A549 (cell line): ENCODE measurements at regions not wholly inside any gene's neighbourhood (a gene's known extent, or its start where the extent isn't known, plus 50 kb on each side); places are given as distances from the start of the nearest gene placed in this dataset.

Source experiments
- ATAC-seq, 2 experiments: fragments of 200-7000 bp in 1 of 2; fragments of >200 bp in 1 of 2; cut with Nextera tagmentation in 1 of 2; cut with Tn5 transposase in 1 of 2; 3 replicates each; pipeline versions ENCODE4 v1.8.0 to v1.9.1; 2018 to 2020; ENCODE audit warnings: mild to moderate bottlenecking in 1 of 2, moderate library complexity in 1 of 2
- CTCF ChIA-PET: fragments of 300-600 bp; sonication (Branson Sonifier 250); formaldehyde crosslinking; extraction: SDS; loops from one replicate; lab custom pipeline; 2021; ENCODE audit warnings: antibody characterized with exemption, inconsistent platforms; lab: Yijun Ruan, JAX
- POLR2A ChIA-PET: fragments of 350-600 bp; formaldehyde crosslinking; extraction: SDS; loops from one replicate; lab custom pipeline; 2021; ENCODE audit warnings: antibody characterized with exemption, inconsistent platforms; lab: Yijun Ruan, JAX
- DNase-seq, 2 experiments: peaks; one replicate each; pipeline versions ENCODE4 v3.0.0 to v3.0.0-alpha.2; 2011 to 2016; ENCODE audit warnings: low read depth in 1 of 2, low spot score in 1 of 2
- FAIRE-seq: peaks from 2 replicates; lab custom pipeline; 2011; peaks lifted over from hg19 to GRCh38; lab: Jason Lieb, UNC
- H3K27ac ChIP-seq, 2 experiments: fragments of >200 bp; sonication (Bioruptor Twin); formaldehyde crosslinking; 3 replicates each; pipeline ENCODE4 v1.5.1; 2016 to 2017
- H3K4me1 ChIP-seq: fragments of >200 bp; sonication (Bioruptor Twin); formaldehyde crosslinking; 3 replicates; pipeline ENCODE4 v1.6.1; 2016
- H3K4me2 ChIP-seq: fragments of >200 bp; sonication (Bioruptor Twin); formaldehyde crosslinking; 3 replicates; pipeline ENCODE4 v1.6.1; 2016
- H3K4me3 ChIP-seq: fragments of >200 bp; sonication (Bioruptor Twin); formaldehyde crosslinking; 3 replicates; pipeline ENCODE4 v1.5.1; 2016
- H3K9me3 ChIP-seq: fragments of >200 bp; sonication (Bioruptor Twin); formaldehyde crosslinking; 3 replicates; pipeline ENCODE4 v1.6.1; 2016
- BHLHE40 ChIP-seq: IDR thresholded peaks from 2 replicates; pipeline ENCODE4 v1.6.1; 2012; ENCODE audit warnings: low read depth, low read length, inconsistent platforms
- CBX2 ChIP-seq: fragments of 200-600 bp; sonication (generic); IDR thresholded peaks from 2 replicates; pipeline ENCODE4 v1.6.1; 2016; ENCODE audit warnings: low read depth, mild to moderate bottlenecking, borderline replicate concordance
- CBX8 ChIP-seq: fragments of 200-600 bp; sonication (generic); IDR thresholded peaks from 2 replicates; pipeline ENCODE4 v1.6.1; 2016
- ESRRA ChIP-seq: fragments of 150-350 bp; IDR thresholded peaks from 2 replicates; pipeline ENCODE4 v1.6.1; 2014; ENCODE audit warnings: mild to moderate bottlenecking, low read length, borderline replicate concordance
- FOSL2 ChIP-seq, 2 experiments: fragments of 450-650 bp in 1 of 2; fragments of >200 bp in 1 of 2; sonication (Bioruptor Twin) in 1 of 2; formaldehyde crosslinking; IDR thresholded peaks; 2 replicates each; pipeline versions ENCODE4 v1.5.0 to v1.6.1; 2016 to 2020; ENCODE audit warnings: mild to moderate bottlenecking in 1 of 2, moderate library complexity in 1 of 2
- GATA3 ChIP-seq: IDR thresholded peaks from 2 replicates; pipeline ENCODE4 v1.6.1; 2012; ENCODE audit warnings: borderline replicate concordance
- HDAC2 ChIP-seq: fragments of 200-600 bp; sonication (generic); IDR thresholded peaks from 2 replicates; pipeline ENCODE4 v1.6.1; 2016
- MAFK ChIP-seq: fragments of 450-650 bp; IDR thresholded peaks from 2 replicates; pipeline ENCODE4 v1.6.1; 2014; ENCODE audit not compliant: partially characterized antibody
- NPAS2 ChIP-seq: fragments of 250-450 bp; sonication (Bioruptor Pico); IDR thresholded peaks from 2 replicates; pipeline ENCODE4 v1.8.0; 2022; ENCODE audit warnings: mild to moderate bottlenecking, moderate library complexity, borderline replicate concordance
- NR3C1 ChIP-seq: fragments of >200 bp; sonication (Bioruptor Twin); formaldehyde crosslinking; IDR thresholded peaks from 3 replicates; pipeline ENCODE4 v1.6.1; 2017
- PHF8 ChIP-seq: fragments of 200-600 bp; sonication (generic); IDR thresholded peaks from 2 replicates; pipeline ENCODE4 v1.6.1; 2016; ENCODE audit warnings: low read depth, mild to moderate bottlenecking, antibody characterized with exemption, moderate library complexity, borderline replicate concordance
- POLR2AphosphoS2 ChIP-seq: conservative IDR thresholded peaks from 2 replicates; pipeline ENCODE4 v1.6.1; 2012; ENCODE audit warnings: low read length, improper control_type of control experiment, inconsistent platforms
- RNF2 ChIP-seq: fragments of 200-600 bp; sonication (generic); IDR thresholded peaks from 2 replicates; pipeline ENCODE4 v1.6.1; 2016; ENCODE audit warnings: low read depth, mild to moderate bottlenecking, antibody characterized with exemption, moderate library complexity, borderline replicate concordance
- TFCP2L1 ChIP-seq: fragments of 250-450 bp; sonication (Bioruptor Pico); IDR thresholded peaks from 2 replicates; pipeline ENCODE4 v1.5.0; 2021; ENCODE audit warnings: mild to moderate bottlenecking
- ZC3H11A ChIP-seq: fragments of 450-650 bp; IDR thresholded peaks from 2 replicates; pipeline ENCODE4 v1.6.1; 2014; ENCODE audit warnings: antibody characterized with exemption, mild to moderate bottlenecking
- ZFP36 ChIP-seq: fragments of 450-650 bp; IDR thresholded peaks from 2 replicates; pipeline ENCODE4 v1.6.1; 2014; ENCODE audit warnings: borderline replicate concordance; ENCODE audit not compliant: partially characterized antibody
- ZSCAN20 ChIP-seq: fragments of 250-450 bp; sonication (Bioruptor Pico); IDR thresholded peaks from 2 replicates; pipeline ENCODE4 v1.8.0; 2022; ENCODE audit warnings: mild to moderate bottlenecking, moderate library complexity
- WGBS: methylation state at CpG from one replicate; pipeline ENCODE4 v1.1.6; 2017; ENCODE audit errors: missing lambda C conversion rate; 5-methylcytosine and 5-hydroxymethylcytosine counted together
- TF ChIP-seq, protein P1 (sequence below): IDR thresholded peaks from 2 replicates; pipeline ENCODE4 v1.6.1; 2012; ENCODE audit warnings: low read depth, borderline replicate concordance
- TF ChIP-seq, protein P2 (sequence below): fragments of >200 bp; sonication (Bioruptor Twin); formaldehyde crosslinking; IDR thresholded peaks from 2 replicates; pipeline ENCODE4 v1.6.1; 2016
- TF ChIP-seq, protein P3 (sequence below): fragments of 150-350 bp; IDR thresholded peaks from 2 replicates; pipeline ENCODE4 v1.6.1; 2014; ENCODE audit warnings: low read depth, mild to moderate bottlenecking, low read length
- TF ChIP-seq, protein P4 (sequence below): fragments of >200 bp; sonication (Bioruptor Twin); formaldehyde crosslinking; IDR thresholded peaks from 3 replicates; pipeline ENCODE4 v1.6.1; 2016
- TF ChIP-seq, protein P5 (sequence below): fragments of 200-600 bp; sonication (generic); IDR thresholded peaks from 2 replicates; pipeline ENCODE4 v1.6.1; 2016; ENCODE audit warnings: antibody characterized with exemption, mild to moderate bottlenecking, moderate library complexity
- TF ChIP-seq, protein P6 (sequence below): IDR thresholded peaks from 2 replicates; pipeline ENCODE4 v1.6.1; 2012

DNA sequence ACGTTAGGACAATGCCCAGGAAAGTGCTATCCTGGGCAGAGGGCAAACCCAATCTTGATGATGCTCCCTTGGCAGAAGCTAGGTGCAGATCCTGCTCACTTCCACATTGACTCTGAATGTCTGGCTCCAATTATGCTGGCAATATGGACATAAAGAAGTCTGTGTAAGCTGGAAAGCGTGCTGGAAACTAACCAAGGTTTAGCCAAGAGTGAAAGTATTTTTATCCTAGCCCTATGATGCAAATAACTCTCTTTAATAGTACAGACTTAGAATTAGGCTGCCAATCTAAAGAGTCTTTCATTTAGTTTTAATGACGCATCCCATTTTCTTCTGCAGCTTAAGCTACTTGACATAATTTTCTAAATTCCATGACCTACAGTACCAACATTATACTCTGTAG lies 571.8 kb downstream of the TUSC7 start:
- 84% methylated on average over 3 of the region's 3 CpGs for WGBS

DNA sequence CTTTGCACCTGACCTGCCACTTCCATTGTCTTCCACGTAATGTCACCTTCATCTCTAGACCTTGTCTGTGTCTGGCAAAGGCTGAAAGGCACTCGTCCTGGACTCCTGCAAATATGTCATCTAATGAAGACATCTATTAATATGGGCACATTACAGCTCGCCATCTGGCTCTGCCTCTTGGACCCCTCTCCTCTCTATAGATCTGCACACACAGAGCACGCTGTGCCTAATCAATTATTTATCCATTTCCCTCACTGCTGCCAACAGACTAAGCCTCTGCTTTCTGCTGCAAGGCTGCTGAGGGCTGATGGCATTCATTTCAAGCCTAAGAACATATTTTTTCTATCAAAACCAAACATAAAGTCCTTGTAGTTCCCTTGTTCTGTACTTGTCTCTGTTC lies 573.0 kb downstream of the TUSC7 start:
- FAIRE-seq (no peak), DNase-seq (no peak)
- H3K4me2 ChIP-seq, result no peak overlapping the region
- ChIA-PET POLR2A (no interaction called here), CTCF (no interaction called here)
- H3K27ac ChIP-seq, result no peak overlapping the region
- peaks cover 28% of the 10 kb centered on the region for H3K4me1 ChIP-seq
- TF ChIP-seq MAFK, result no peak
- TF ChIP-seq TFCP2L1 (CRISPR knock-in tag), result no peak
- no peak for TF ChIP-seq NPAS2 (CRISPR knock-in tag)
- TF ChIP-seq, protein P1, sequence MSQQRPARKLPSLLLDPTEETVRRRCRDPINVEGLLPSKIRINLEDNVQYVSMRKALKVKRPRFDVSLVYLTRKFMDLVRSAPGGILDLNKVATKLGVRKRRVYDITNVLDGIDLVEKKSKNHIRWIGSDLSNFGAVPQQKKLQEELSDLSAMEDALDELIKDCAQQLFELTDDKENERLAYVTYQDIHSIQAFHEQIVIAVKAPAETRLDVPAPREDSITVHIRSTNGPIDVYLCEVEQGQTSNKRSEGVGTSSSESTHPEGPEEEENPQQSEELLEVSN, result no peak
- TF ChIP-seq, protein P2, sequence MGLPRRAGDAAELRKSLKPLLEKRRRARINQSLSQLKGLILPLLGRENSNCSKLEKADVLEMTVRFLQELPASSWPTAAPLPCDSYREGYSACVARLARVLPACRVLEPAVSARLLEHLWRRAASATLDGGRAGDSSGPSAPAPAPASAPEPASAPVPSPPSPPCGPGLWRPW, result no peak
- TF ChIP-seq, protein P3, sequence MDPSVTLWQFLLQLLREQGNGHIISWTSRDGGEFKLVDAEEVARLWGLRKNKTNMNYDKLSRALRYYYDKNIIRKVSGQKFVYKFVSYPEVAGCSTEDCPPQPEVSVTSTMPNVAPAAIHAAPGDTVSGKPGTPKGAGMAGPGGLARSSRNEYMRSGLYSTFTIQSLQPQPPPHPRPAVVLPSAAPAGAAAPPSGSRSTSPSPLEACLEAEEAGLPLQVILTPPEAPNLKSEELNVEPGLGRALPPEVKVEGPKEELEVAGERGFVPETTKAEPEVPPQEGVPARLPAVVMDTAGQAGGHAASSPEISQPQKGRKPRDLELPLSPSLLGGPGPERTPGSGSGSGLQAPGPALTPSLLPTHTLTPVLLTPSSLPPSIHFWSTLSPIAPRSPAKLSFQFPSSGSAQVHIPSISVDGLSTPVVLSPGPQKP, result no peak
- TF ChIP-seq GATA3, result no peak
- TF ChIP-seq ESRRA, result no peak
- TF ChIP-seq, protein P4, sequence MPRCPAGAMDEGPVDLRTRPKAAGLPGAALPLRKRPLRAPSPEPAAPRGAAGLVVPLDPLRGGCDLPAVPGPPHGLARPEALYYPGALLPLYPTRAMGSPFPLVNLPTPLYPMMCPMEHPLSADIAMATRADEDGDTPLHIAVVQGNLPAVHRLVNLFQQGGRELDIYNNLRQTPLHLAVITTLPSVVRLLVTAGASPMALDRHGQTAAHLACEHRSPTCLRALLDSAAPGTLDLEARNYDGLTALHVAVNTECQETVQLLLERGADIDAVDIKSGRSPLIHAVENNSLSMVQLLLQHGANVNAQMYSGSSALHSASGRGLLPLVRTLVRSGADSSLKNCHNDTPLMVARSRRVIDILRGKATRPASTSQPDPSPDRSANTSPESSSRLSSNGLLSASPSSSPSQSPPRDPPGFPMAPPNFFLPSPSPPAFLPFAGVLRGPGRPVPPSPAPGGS, result no peak
- no peak for TF ChIP-seq NR3C1
- TF ChIP-seq, protein P5, sequence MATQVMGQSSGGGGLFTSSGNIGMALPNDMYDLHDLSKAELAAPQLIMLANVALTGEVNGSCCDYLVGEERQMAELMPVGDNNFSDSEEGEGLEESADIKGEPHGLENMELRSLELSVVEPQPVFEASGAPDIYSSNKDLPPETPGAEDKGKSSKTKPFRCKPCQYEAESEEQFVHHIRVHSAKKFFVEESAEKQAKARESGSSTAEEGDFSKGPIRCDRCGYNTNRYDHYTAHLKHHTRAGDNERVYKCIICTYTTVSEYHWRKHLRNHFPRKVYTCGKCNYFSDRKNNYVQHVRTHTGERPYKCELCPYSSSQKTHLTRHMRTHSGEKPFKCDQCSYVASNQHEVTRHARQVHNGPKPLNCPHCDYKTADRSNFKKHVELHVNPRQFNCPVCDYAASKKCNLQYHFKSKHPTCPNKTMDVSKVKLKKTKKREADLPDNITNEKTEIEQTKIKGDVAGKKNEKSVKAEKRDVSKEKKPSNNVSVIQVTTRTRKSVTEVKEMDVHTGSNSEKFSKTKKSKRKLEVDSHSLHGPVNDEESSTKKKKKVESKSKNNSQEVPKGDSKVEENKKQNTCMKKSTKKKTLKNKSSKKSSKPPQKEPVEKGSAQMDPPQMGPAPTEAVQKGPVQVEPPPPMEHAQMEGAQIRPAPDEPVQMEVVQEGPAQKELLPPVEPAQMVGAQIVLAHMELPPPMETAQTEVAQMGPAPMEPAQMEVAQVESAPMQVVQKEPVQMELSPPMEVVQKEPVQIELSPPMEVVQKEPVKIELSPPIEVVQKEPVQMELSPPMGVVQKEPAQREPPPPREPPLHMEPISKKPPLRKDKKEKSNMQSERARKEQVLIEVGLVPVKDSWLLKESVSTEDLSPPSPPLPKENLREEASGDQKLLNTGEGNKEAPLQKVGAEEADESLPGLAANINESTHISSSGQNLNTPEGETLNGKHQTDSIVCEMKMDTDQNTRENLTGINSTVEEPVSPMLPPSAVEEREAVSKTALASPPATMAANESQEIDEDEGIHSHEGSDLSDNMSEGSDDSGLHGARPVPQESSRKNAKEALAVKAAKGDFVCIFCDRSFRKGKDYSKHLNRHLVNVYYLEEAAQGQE, result no peak
- TF ChIP-seq ZFP36, result no peak
- no peak for TF ChIP-seq CBX2
- TF ChIP-seq PHF8, result no peak
- no peak for TF ChIP-seq ZC3H11A
- TF ChIP-seq, protein P6, sequence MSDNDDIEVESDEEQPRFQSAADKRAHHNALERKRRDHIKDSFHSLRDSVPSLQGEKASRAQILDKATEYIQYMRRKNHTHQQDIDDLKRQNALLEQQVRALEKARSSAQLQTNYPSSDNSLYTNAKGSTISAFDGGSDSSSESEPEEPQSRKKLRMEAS, result no peak
- no peak for TF ChIP-seq ZSCAN20 (CRISPR knock-in tag)
- no peak for TF ChIP-seq POLR2AphosphoS2
- TF ChIP-seq HDAC2, result no peak
- no peak for TF ChIP-seq CBX8
- TF ChIP-seq, all 56 proteins: peak for 0
- H3K4me3 ChIP-seq, result no peak overlapping the region
- WGBS, result 70% methylated on average over 4 of the region's 4 CpGs
- no peak for ATAC-seq
- no peaks in the 10 kb centered on the region for H3K9me3 ChIP-seq

More for the DNA sequence above, 571.8 kb downstream of the TUSC7 start:
- H3K4me1 ChIP-seq, result peaks cover 31% of the 10 kb centered on the region
- FAIRE-seq (no peak), ATAC-seq (no peak), DNase-seq (no peak)
- ChIA-PET POLR2A (no interaction called here), CTCF (no interaction called here)
- H3K27ac ChIP-seq, result no peak overlapping the region
- no peak overlapping the region for H3K4me3 ChIP-seq
- H3K9me3 ChIP-seq, result no peaks in the 10 kb centered on the region
- no peak overlapping the region for H3K4me2 ChIP-seq
- TF ChIP-seq, protein P3, result no peak
- TF ChIP-seq FOSL2 (IDR thresholded peaks at IDR 0.05), result no peak
- no peak for TF ChIP-seq FOSL2 (CRISPR knock-in tag; IDR thresholded peaks at IDR 0.05)
- no peak for TF ChIP-seq RNF2
- TF ChIP-seq BHLHE40, result no peak
- TF ChIP-seq, protein P1, result no peak
- TF ChIP-seq, all 56 proteins: peak for 0
